ENCODE measurements at regions not wholly inside any gene's neighbourhood (a gene's known extent, or its start where the extent isn't known, plus 50 kb on each side); places are given as distances from the start of the nearest gene placed in this dataset.
"Not testable (repeated sequence)": the region's sequence is repeated elsewhere in the genome, so short reads cannot be mapped to it uniquely, and the experiment has no call there.

DNA sequence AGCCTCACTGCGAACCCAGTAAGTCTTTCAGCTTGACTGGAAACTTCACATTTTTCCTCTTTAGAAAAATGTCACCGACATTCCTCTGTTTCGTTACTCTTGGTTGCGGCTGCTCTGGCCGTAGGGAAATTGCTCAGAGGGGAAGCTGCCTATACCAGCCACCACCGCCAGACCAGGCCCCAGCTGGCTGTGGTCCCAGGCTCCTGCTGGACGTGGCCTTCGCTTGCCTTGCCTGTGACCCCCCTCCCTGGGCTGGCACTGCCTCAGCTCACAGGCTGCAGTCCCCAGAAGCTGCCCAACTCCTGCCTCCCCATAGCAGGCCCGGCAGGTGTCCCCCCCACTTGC is 197.8 kb downstream of the MN1 start:
- no peak for TF ChIP-seq Cebpa-rat (IDR thresholded peaks at IDR 0.05)
- H3K27ac ChIP-seq = no peak overlapping the region
- H3K9me3 ChIP-seq (replicated peaks in 1 of 11) = peaks cover 0 to 8% (median 4%) of the 10 kb centered on the region in 11 experiments; a peak in 6 of 22 replicates
- peaks cover 0 to 45% (median 11%) of the 10 kb centered on the region in 10 experiments; a peak in 13 of 20 replicates for H3K4me1 ChIP-seq
- no peaks in the 10 kb centered on the region for H3K36me3 ChIP-seq
- H4K20me1 ChIP-seq = no peaks in the 10 kb centered on the region; a peak in 2 of 22 replicates
- H3K9ac ChIP-seq = no peak overlapping the region
- H3K4me3 ChIP-seq = no peak overlapping the region
- H3K4me2 ChIP-seq = no peak overlapping the region
- H3K27me3 ChIP-seq = no peaks in the 10 kb centered on the region

DNA sequence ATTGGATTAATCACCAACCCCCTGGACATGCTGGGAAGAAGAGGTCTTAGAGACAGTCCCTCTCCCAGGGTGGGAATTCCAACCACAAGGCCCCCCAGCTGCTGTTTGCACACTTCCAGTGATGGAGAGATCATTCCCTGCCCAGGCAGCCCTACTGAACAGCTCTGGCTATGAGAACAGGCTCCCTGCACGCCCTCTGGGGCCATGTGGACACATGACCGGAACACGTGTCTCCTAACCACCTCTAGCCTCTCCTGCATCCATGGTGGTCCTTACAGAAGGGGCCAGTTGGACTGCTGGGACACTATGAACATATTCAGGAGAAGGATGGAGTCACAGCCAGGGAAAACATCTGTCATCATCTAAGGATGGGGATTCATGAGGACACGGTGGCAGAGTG is 196.2 kb downstream of the MN1 start:
- Histone ChIP-seq H4K20me1 (no peaks in the 10 kb centered on the region; a peak in 2 of 22 replicates), H3K4me2 (no peak overlapping the region), H3K36me3 (no peaks in the 10 kb centered on the region), H3K9ac (no peak overlapping the region), H3K9me3 (replicated peaks in 1 of 11) (peaks cover 0 to 8% (median 4%) of the 10 kb centered on the region in 11 experiments; a peak in 5 of 22 replicates), H3K4me3 (no peak overlapping the region), H3K27ac (no peak overlapping the region), H3K4me1 (peaks cover 0 to 58% (median 16%) of the 10 kb centered on the region in 10 experiments; a peak in 13 of 20 replicates), H3K27me3 (no peaks in the 10 kb centered on the region)
- TF ChIP-seq Cebpa-rat (IDR thresholded peaks at IDR 0.05) = no peak

DNA sequence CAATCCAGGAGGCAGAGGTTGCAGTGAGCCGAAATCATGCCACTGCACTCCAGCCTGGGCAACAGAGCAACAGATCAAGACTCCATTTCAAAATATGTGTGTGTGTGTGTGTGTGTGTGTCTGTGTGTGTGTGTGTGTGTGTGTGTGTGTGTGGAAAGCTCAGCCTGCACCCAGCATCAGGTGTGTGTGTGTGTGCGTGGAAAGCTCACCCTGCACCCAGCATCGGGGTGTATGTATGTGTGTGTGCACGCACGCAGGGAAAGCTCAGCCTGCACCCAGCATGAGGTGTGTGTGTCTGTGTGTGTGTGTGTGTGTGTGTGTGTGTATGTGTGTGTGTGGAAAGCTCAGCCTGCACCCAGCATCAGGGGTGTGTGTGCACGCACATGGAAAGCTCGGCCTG is 193.8 kb downstream of the MN1 start:
- not testable (repeated sequence) for H3K27me3 ChIP-seq; H3K9me3 ChIP-seq (replicated peaks in 1 of 11); H3K27ac ChIP-seq; H3K4me2 ChIP-seq; H3K36me3 ChIP-seq; H4K20me1 ChIP-seq; H3K4me3 ChIP-seq; H3K9ac ChIP-seq
- H3K4me1 ChIP-seq = peaks cover 12 to 63% (median 28%) of the 10 kb centered on the region in 10 experiments

DNA sequence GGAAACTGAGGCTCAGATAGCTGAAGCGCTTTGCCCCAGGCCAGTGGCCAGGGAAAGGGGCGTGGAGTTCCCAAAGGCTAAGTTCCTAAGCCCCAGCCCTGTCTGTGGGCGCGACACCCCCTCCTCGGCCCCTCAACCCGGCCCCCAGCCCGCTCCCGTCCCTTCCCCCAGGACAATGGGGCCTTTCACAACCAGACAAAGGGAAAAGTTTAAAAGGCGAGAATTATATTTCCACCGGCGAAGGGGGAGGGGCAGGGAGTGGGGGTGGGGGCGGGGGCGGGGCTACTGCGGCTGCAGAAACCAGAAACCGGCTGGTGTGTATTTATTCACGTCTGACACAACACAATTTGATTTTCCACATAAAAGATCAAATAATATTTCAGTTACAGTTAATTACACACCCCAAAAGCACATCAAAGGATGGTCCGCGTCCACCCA is 192.1 kb downstream of the MN1 start:
- 0 out of 22 replicates have a peak overlapping the region, but pooled peaks of 1 of the 11 experiments have one; percentile 48 for H3K9ac ChIP-seq
- TF ChIP-seq Cebpa-rat (IDR thresholded peaks at IDR 0.05) = no peak
- H3K9me3 ChIP-seq (replicated peaks in 1 of 11) = peaks cover 0 to 4% (median 3%) of the 10 kb centered on the region in 11 experiments; a peak in 5 of 22 replicates
- H4K20me1 ChIP-seq = no peaks in the 10 kb centered on the region; a peak in 2 of 22 replicates
- H3K27ac ChIP-seq = peak overlapping the region in 5 of 11 experiments; percentile 12 to 62 (median 43); a peak in 3 of 22 replicates
- 0 out of 22 replicates have a peak, but pooled peaks cover 0 to 3% (median 0%) of the 10 kb centered on the region in 11 experiments for H3K27me3 ChIP-seq
- H3K4me1 ChIP-seq = peaks cover 12 to 71% (median 44%) of the 10 kb centered on the region in 10 experiments
- no peak overlapping the region; a peak in 1 of 20 replicates for H3K4me3 ChIP-seq
- H3K36me3 ChIP-seq = no peaks in the 10 kb centered on the region
- H3K4me2 ChIP-seq = peak overlapping the region in 10 of 11 experiments; percentile 33 to 74 (median 51); a peak in 14 of 22 replicates

DNA sequence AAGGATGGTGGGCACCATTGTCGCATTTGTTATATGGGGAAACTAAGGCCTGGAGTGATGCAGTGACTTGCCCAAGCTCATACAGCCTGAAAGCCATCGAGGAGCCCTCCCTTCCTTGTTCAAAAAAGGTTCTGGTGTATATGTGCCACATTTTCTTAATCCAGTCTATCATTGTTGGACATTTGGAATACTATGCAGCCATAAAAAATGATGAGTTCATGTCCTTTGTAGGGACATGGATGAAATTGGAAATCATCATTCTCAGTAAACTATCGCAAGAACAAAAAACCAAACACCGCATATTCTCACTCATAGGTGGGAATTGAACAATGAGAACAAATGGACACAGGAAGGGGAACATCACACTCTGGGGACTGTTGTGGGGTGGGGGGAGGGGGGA is 191.4 kb downstream of the MN1 start:
- H3K9ac ChIP-seq = peak overlapping the region in 1 of 11 experiments; percentile 48; a peak in 1 of 22 replicates
- not testable (repeated sequence) for H3K27me3 ChIP-seq
- H3K4me2 ChIP-seq = peak overlapping the region in 7 of 11 experiments; percentile 44 to 74 (median 55); a peak in 9 of 22 replicates

DNA sequence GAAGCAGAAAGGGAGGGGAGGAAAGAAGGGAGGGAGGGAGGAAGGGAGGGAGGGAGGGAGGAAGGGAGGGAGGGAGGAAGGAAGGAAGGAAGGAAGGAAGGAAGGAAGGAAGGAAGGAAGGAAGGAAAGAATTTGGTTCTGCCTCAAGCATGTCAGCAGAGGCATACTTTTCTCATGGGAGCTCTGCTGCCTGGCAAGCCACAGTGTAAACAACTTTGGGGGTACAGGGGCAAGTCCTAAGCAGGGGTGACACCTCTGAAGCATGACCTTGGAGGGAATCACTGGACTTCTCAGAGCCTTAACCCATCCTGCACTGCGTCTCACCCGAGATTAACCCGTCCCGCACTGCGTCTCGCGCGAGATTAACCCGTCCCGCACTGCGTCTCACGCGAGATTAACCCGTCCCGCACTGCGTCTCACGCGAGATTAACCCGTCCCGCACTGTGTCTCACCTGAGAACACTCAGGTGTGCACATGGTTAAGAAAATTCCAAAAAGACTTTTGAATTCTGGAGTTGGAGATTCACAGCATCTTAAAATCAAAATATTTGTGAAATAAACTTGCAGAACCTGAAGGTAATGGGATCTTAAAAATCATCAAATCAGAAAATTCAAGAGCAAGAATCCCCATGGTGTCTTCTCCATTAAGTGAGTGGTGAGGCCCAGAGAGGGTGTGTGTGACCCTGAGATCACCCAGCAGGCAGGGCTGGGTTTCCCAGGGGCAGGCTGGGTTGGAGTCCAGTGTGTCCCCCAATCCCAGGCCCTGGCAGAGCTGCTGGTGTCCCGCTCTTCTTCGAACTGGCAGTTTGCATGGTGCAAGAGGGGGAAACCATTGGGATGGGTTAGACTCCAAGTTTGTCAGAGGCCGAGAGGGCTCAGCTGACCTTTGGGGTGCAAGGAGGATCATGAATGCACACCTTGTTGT is 190.4 kb downstream of the MN1 start:
- Histone ChIP-seq H3K36me3 (no peaks in the 10 kb centered on the region), H4K20me1 (no peaks in the 10 kb centered on the region; a peak in 2 of 22 replicates), H3K4me1 (peaks cover 12 to 87% (median 56%) of the 10 kb centered on the region in 10 experiments), H3K27ac (peak overlapping the region in 9 of 11 experiments; percentile 11 to 75 (median 64); a peak in 16 of 22 replicates), H3K4me3 (no peak overlapping the region), H3K4me2 (peak overlapping the region in 10 of 11 experiments; percentile 53 to 85 (median 70); a peak in 19 of 22 replicates), H3K9me3 (replicated peaks in 1 of 11) (no peaks in the 10 kb centered on the region), H3K27me3 (0 out of 22 replicates have a peak, but pooled peaks cover 0 to 3% (median 0%) of the 10 kb centered on the region in 11 experiments), H3K9ac (peak overlapping the region in 7 of 11 experiments; percentile 19 to 65 (median 35); a peak in 9 of 22 replicates)
- TF ChIP-seq Cebpa-rat (IDR thresholded peaks at IDR 0.05) = no peak

More for the DNA sequence above, 191.4 kb downstream of the MN1 start:
- Histone ChIP-seq H3K27ac (peak overlapping the region in 5 of 11 experiments; percentile 20 to 62 (median 43); a peak in 4 of 22 replicates), H3K4me1 (peaks cover 12 to 78% (median 51%) of the 10 kb centered on the region in 10 experiments)
- H3K36me3 ChIP-seq; H4K20me1 ChIP-seq; H3K4me3 ChIP-seq; H3K9me3 ChIP-seq (replicated peaks in 1 of 11): not testable (repeated sequence)

DNA sequence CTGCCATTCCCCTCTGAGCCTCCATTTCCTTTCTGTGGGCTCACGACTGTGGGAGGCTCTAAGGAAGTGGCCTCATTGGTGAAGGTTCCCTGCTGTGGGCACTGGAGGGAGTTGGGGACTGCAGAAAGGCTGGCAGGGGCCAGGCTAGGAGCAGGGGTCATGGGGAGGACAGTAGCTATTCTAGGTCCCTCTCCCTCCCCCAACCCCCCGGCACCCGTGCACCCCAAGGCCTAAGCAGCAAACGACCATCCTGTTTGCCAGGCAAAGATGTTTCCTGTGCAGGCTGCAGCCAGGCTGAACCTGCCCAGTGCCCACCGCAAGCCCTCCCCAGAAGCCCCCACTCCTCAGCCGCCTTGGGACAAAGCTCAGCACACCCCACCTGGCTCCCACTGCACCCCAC is 189.4 kb downstream of the MN1 start:
- Histone ChIP-seq H3K27ac (peak overlapping the region in 9 of 11 experiments; percentile 11 to 76 (median 64); a peak in 16 of 22 replicates), H3K4me2 (peak overlapping the region; percentile 47 to 85 (median 70)), H3K4me3 (no peak overlapping the region), H4K20me1 (no peaks in the 10 kb centered on the region; a peak in 1 of 22 replicates), H3K36me3 (no peaks in the 10 kb centered on the region), H3K9ac (peak overlapping the region in 7 of 11 experiments; percentile 30 to 65 (median 38); a peak in 12 of 22 replicates), H3K4me1 (peaks cover 12 to 87% (median 65%) of the 10 kb centered on the region in 10 experiments), H3K27me3 (0 out of 22 replicates have a peak, but pooled peaks cover 0 to 3% (median 0%) of the 10 kb centered on the region in 11 experiments), H3K9me3 (replicated peaks in 1 of 11) (no peaks in the 10 kb centered on the region)
- no peak for TF ChIP-seq Cebpa-rat (IDR thresholded peaks at IDR 0.05)

GRCh38 chr22:27613099-27614005 is 188.2 kb downstream of the MN1 start:
- H3K9me3 ChIP-seq (replicated peaks in 1 of 11) = no peaks in the 10 kb centered on the region
- H3K36me3 ChIP-seq = no peaks in the 10 kb centered on the region
- 0 out of 22 replicates have a peak, but pooled peaks cover 0 to 3% (median 0%) of the 10 kb centered on the region in 11 experiments for H3K27me3 ChIP-seq
- peak overlapping the region in 9 of 11 experiments; percentile 58 to 85 (median 71); a peak in 18 of 22 replicates for H3K4me2 ChIP-seq
- TF ChIP-seq Cebpa-rat (IDR thresholded peaks at IDR 0.05) = no peak
- peaks cover 20 to 92% (median 77%) of the 10 kb centered on the region in 10 experiments for H3K4me1 ChIP-seq
- H3K27ac ChIP-seq = peak overlapping the region in 8 of 11 experiments; percentile 56 to 76 (median 66); a peak in 15 of 22 replicates
- H4K20me1 ChIP-seq = no peaks in the 10 kb centered on the region; a peak in 1 of 22 replicates
- H3K9ac ChIP-seq = peak overlapping the region in 6 of 11 experiments; percentile 21 to 65 (median 34); a peak in 8 of 22 replicates
- H3K4me3 ChIP-seq = no peak overlapping the region

Data from BLaER1 treated with 17β-estradiol and CSF1 and Interleukin-3, amounts not matched to agents 10 nM and 100 nM (cell line).